Calu3 (cell line): ENCODE measurements at regions not wholly inside any gene's neighbourhood (a gene's known extent, or its start where the extent isn't known, plus 50 kb on each side); places are given as distances from the start of the nearest gene placed in this dataset.
"Not testable (repeated sequence)": the region's sequence is repeated elsewhere in the genome, so short reads cannot be mapped to it uniquely, and the experiment has no call there.

Experiments
- BruUV-seq: library from RNA; stranded (reverse); fragments of 400-500 nt; replicated peaks from 2 replicates; lab custom pipeline; 2021; lab: Mats Ljungman, UMichigan
- CTCF ChIA-PET: fragments of 300-600 bp; sonication (Branson Sonifier 250); formaldehyde crosslinking; loops from one replicate; lab custom pipeline; 2022; ENCODE audit warnings: antibody characterized with exemption; lab: Charles Lee
- DNase-seq: peaks from one replicate; pipeline ENCODE4 v3.0.0; 2022
- H3K27ac Mint-ChIP-seq: one replicate; pipeline ENCODE4 v1.8.0; 2022; ENCODE audit warnings: mixed read lengths; ENCODE audit not compliant: unreplicated experiment
- H3K27me3 Mint-ChIP-seq: one replicate; pipeline ENCODE4 v1.8.0; 2022; ENCODE audit warnings: mixed read lengths; ENCODE audit not compliant: unreplicated experiment
- H3K36me3 Mint-ChIP-seq: one replicate; pipeline ENCODE4 v1.8.0; 2022; ENCODE audit warnings: mild to moderate bottlenecking, moderate library complexity, mixed read lengths; ENCODE audit not compliant: insufficient read depth, unreplicated experiment
- H3K4me1 Mint-ChIP-seq: one replicate; pipeline ENCODE4 v1.8.0; 2022; ENCODE audit warnings: mild to moderate bottlenecking, low read depth, mixed read lengths; ENCODE audit not compliant: unreplicated experiment
- H3K4me3 Mint-ChIP-seq: one replicate; pipeline ENCODE4 v1.8.0; 2022; ENCODE audit warnings: mild to moderate bottlenecking, low read depth, moderate library complexity, mixed read lengths; ENCODE audit not compliant: unreplicated experiment
- H3K9me3 Mint-ChIP-seq: one replicate; pipeline ENCODE4 v1.8.0; 2022; ENCODE audit warnings: low read depth, mixed read lengths; ENCODE audit not compliant: unreplicated experiment
- CTCF ChIP-seq: fragments of 200-600 bp; IDR thresholded peaks from one replicate; pipeline ENCODE4 v1.8.0; 2022; ENCODE audit warnings: antibody characterized with exemption; ENCODE audit not compliant: unreplicated experiment
- intact Hi-C: fragments of 100-400 bp; cut with micrococcal nuclease; formaldehyde crosslinking; loops from one replicate; pipeline ENCODE4 v1.10.0; 2022; ENCODE audit not compliant: unreplicated experiment

- CTCF ChIA-PET = no interaction called here
- H3K27me3 Mint-ChIP-seq = no peaks in the 10 kb centered on the region
- intact Hi-C loops = no loop called here
Measured at GRCh38 chr16:29321000-29321393, 85.5 kb downstream of the NPIPB11 start.

GRCh38 chr16:29320274-29320999 is 86.1 kb downstream of the NPIPB11 start:
- no peak for TF ChIP-seq CTCF
- H3K4me3 Mint-ChIP-seq = no peak overlapping the region
- no peak for DNase-seq
- no peaks in the 10 kb centered on the region for H3K4me1 Mint-ChIP-seq
- CTCF ChIA-PET = no interaction called here
- BruUV-seq = no TSS peak
- H3K36me3 Mint-ChIP-seq = no peaks in the 10 kb centered on the region
- no peak overlapping the region for H3K27ac Mint-ChIP-seq
- H3K9me3 Mint-ChIP-seq = no peaks in the 10 kb centered on the region
- no peaks in the 10 kb centered on the region for H3K27me3 Mint-ChIP-seq
- intact Hi-C loops = no loop called here

More at GRCh38 chr16:29321000-29321393, 85.5 kb downstream of the NPIPB11 start:
- DNase-seq = no peak
- no peak for TF ChIP-seq CTCF
- Mint-ChIP-seq H3K4me1 (no peaks in the 10 kb centered on the region), H3K9me3 (no peaks in the 10 kb centered on the region), H3K27ac (no peak overlapping the region), H3K36me3 (no peaks in the 10 kb centered on the region), H3K4me3 (no peak overlapping the region)
- no TSS peak for BruUV-seq

GRCh38 chr16:29319726-29320125 is 86.8 kb downstream of the NPIPB11 start:
- CTCF ChIA-PET = no interaction called here
- BruUV-seq = no TSS peak
- H3K4me1 Mint-ChIP-seq = no peaks in the 10 kb centered on the region
- intact Hi-C loops = loop anchor here (10.0 kb wide), 1 partner anchor 205 kb away; no protein-coding TSS in a partner anchor
- TF ChIP-seq CTCF = no peak
- no peaks in the 10 kb centered on the region for H3K27me3 Mint-ChIP-seq
- no peaks in the 10 kb centered on the region for H3K9me3 Mint-ChIP-seq
- DNase-seq = no peak
- H3K36me3 Mint-ChIP-seq = no peaks in the 10 kb centered on the region
- no peak overlapping the region for H3K4me3 Mint-ChIP-seq
- no peak overlapping the region for H3K27ac Mint-ChIP-seq

GRCh38 chr16:29318561-29318968 is 87.9 kb downstream of the NPIPB11 start:
- H3K4me3 Mint-ChIP-seq, BruUV-seq, CTCF ChIA-PET: not testable (repeated sequence)

GRCh38 chr16:29318037-29318436 is 88.5 kb downstream of the NPIPB11 start:
- DNase-seq = no peak
- Mint-ChIP-seq H3K36me3 (no peaks in the 10 kb centered on the region), H3K9me3 (no peaks in the 10 kb centered on the region), H3K27ac (no peak overlapping the region), H3K27me3 (no peaks in the 10 kb centered on the region), H3K4me3 (no peak overlapping the region), H3K4me1 (no peaks in the 10 kb centered on the region)
- TF ChIP-seq CTCF = no peak
- CTCF ChIA-PET = no interaction called here
- no TSS peak for BruUV-seq
- intact Hi-C loops = loop anchor here (10.0 kb wide), 1 partner anchor 203 kb away; no protein-coding TSS in a partner anchor

More at GRCh38 chr16:29318561-29318968, 87.9 kb downstream of the NPIPB11 start:
- H3K27ac Mint-ChIP-seq, H3K4me1 Mint-ChIP-seq, DNase-seq, H3K36me3 Mint-ChIP-seq, H3K27me3 Mint-ChIP-seq, H3K9me3 Mint-ChIP-seq: not testable (repeated sequence)
- intact Hi-C loops = loop anchor here (10.0 kb wide), 1 partner anchor 204 kb away; no protein-coding TSS in a partner anchor
